ENCODE measurements at regions not wholly inside any gene's neighbourhood (a gene's known extent, or its start where the extent isn't known, plus 50 kb on each side); places are given as distances from the start of the nearest gene placed in this dataset.

- TF ChIP-seq CTCF (IDR thresholded peaks at IDR 0.05) (no peak), POLR2A (IDR thresholded peaks at IDR 0.05) (no peak)
Measured at GRCh38 chr2:58634653-58635370, 393.7 kb upstream of the FANCL start.
